ENCODE measurements at regions not wholly inside any gene's neighbourhood (a gene's known extent, or its start where the extent isn't known, plus 50 kb on each side); places are given as distances from the start of the nearest gene placed in this dataset.

- in situ Hi-C loops (cut with HindIII; ENCODE audit: low pct_unique_long_range_greater_than_20kb, low sequenced_read_pairs), result no loop called here
- POLR2A ChIA-PET, result no interaction called here
- Histone ChIP-seq H3K36me3 (ENCODE audit: control insufficient read depth, insufficient read depth, low read length) (no peaks in the 10 kb centered on the region), H3K27ac (ENCODE audit: low read length) (no peak overlapping the region), H3K27me3 (ENCODE audit: control insufficient read depth, insufficient read depth, low read length) (no peaks in the 10 kb centered on the region), H3K4me3 (ENCODE audit: low read depth in 2 of 2, low read length in 2 of 2) (no peak overlapping the region), H3K4me1 (ENCODE audit: control insufficient read depth, insufficient read depth, low read length) (no peaks in the 10 kb centered on the region), H3K9me3 (ENCODE audit: control insufficient read depth, insufficient read depth, low read depth, low read length) (no peaks in the 10 kb centered on the region)
- TF ChIP-seq SIN3A (IDR thresholded peaks at IDR 0.05; ENCODE audit: borderline replicate concordance, insufficient read depth, low read depth, low read length), result no peak
- TF ChIP-seq TCF7L2 (IDR thresholded peaks at IDR 0.05; ENCODE audit: low read depth, low read length), result no peak
- TF ChIP-seq POLR2AphosphoS5 (IDR thresholded peaks at IDR 0.05; ENCODE audit: low read depth, low read length), result no peak
- intact Hi-C loops (cut with micrococcal nuclease; ENCODE audit: unreplicated experiment), result no loop called here
- CTCF ChIA-PET, result no interaction called here
- BruUV-seq (replicated peaks), result no TSS peak
- ATAC-seq (no peak), DNase-seq (ENCODE audit: low read depth, low spot score) (no peak)
These were observed 56.9 kb upstream of the GOLGA6L2 start for GRCh38 chr15:23503980-23504379.

GRCh38 chr15:23503576-23503975 lies 56.5 kb upstream of the GOLGA6L2 start:
- no peaks in the 10 kb centered on the region for H3K36me3 ChIP-seq (ENCODE audit: control insufficient read depth, insufficient read depth, low read length)
- no peaks in the 10 kb centered on the region for H3K4me1 ChIP-seq (ENCODE audit: control insufficient read depth, insufficient read depth, low read length)
- no TSS peak for BruUV-seq (replicated peaks)
- H3K27me3 ChIP-seq (ENCODE audit: control insufficient read depth, insufficient read depth, low read length), result no peaks in the 10 kb centered on the region
- intact Hi-C loops (cut with micrococcal nuclease; ENCODE audit: unreplicated experiment) (no loop called here), in situ Hi-C loops (cut with HindIII; ENCODE audit: low pct_unique_long_range_greater_than_20kb, low sequenced_read_pairs) (no loop called here)
- no peak for TF ChIP-seq REST (IDR thresholded peaks at IDR 0.05; ENCODE audit: insufficient read depth in 1 of 2, low read depth in 2 of 2, low read length in 1 of 2)
- no peak for TF ChIP-seq POLR2AphosphoS5 (IDR thresholded peaks at IDR 0.05; ENCODE audit: low read depth, low read length)
- no peak for TF ChIP-seq TCF7L2 (IDR thresholded peaks at IDR 0.05; ENCODE audit: low read depth, low read length)
- no peak for TF ChIP-seq SIN3A (IDR thresholded peaks at IDR 0.05; ENCODE audit: borderline replicate concordance, insufficient read depth, low read depth, low read length)
- TF ChIP-seq CTCF (IDR thresholded peaks at IDR 0.05), result no peak
- H3K4me3 ChIP-seq (ENCODE audit: low read depth in 2 of 2, low read length in 2 of 2), result no peak overlapping the region
- DNase-seq (ENCODE audit: low read depth, low spot score), result no peak
- H3K27ac ChIP-seq (ENCODE audit: low read length), result no peak overlapping the region
- no peaks in the 10 kb centered on the region for H3K9me3 ChIP-seq (ENCODE audit: control insufficient read depth, insufficient read depth, low read depth, low read length)
- ChIA-PET CTCF (no interaction called here), POLR2A (no interaction called here)
- ATAC-seq, result no peak

- TF ChIP-seq CTCF (IDR thresholded peaks at IDR 0.05) (peak; percentile 53; the same call in 1 of the 2 replicates), REST (IDR thresholded peaks at IDR 0.05; ENCODE audit: insufficient read depth in 1 of 2, low read depth in 2 of 2, low read length in 1 of 2) (no peak)
- CTCF ChIA-PET, result interaction anchor here (0.5 to 1.1 kb wide), 5 partner anchors 70 to 628 kb away, joined by 3 to 5 read pairs (median 4); no protein-coding TSS in a partner anchor
These were observed 50.7 kb upstream of the GOLGA6L2 start for GRCh38 chr15:23497710-23498111.

More at GRCh38 chr15:23497710-23498111, 50.7 kb upstream of the GOLGA6L2 start:
- ATAC-seq (no peak), DNase-seq (ENCODE audit: low read depth, low spot score) (peak; percentile 5)
- BruUV-seq (replicated peaks), result no TSS peak
- Histone ChIP-seq H3K36me3 (ENCODE audit: control insufficient read depth, insufficient read depth, low read length) (no peaks in the 10 kb centered on the region), H3K27ac (ENCODE audit: low read length) (no peak overlapping the region), H3K4me3 (ENCODE audit: low read depth in 2 of 2, low read length in 2 of 2) (no peak overlapping the region), H3K4me1 (ENCODE audit: control insufficient read depth, insufficient read depth, low read length) (no peaks in the 10 kb centered on the region), H3K9me3 (ENCODE audit: control insufficient read depth, insufficient read depth, low read depth, low read length) (no peaks in the 10 kb centered on the region), H3K27me3 (ENCODE audit: control insufficient read depth, insufficient read depth, low read length) (no peaks in the 10 kb centered on the region)
- intact Hi-C loops (cut with micrococcal nuclease; ENCODE audit: unreplicated experiment), result loop anchor here (10.0 kb wide), 1 partner anchor 67 kb away; the partner anchor contains the start of gene MKRN3
- POLR2A ChIA-PET, result no interaction called here
- in situ Hi-C loops (cut with HindIII; ENCODE audit: low pct_unique_long_range_greater_than_20kb, low sequenced_read_pairs), result no loop called here
